B cell (primary cell): ENCODE measurements at regions not wholly inside any gene's neighbourhood (a gene's known extent, or its start where the extent isn't known, plus 50 kb on each side); places are given as distances from the start of the nearest gene placed in this dataset.

Experiments
- ATAC-seq: fragments of 200-7000 bp; cut with Tn5 transposase; one replicate; pipeline ENCODE4 v1.10.0; 2021; ENCODE audit warnings: low read depth, mild to moderate bottlenecking, moderate number of reproducible peaks, moderate library complexity
- CTCF ChIA-PET: fragments of 350-600 bp; sonication (Branson Sonifier 250); formaldehyde crosslinking; loops from one replicate; lab custom pipeline; 2021; ENCODE audit warnings: antibody characterized with exemption, inconsistent platforms; lab: Charles Lee
- POLR2A ChIA-PET: fragments of 350-600 bp; sonication (Branson Sonifier 250); formaldehyde crosslinking; loops from one replicate; lab custom pipeline; 2021; ENCODE audit warnings: antibody characterized with exemption; lab: Charles Lee
- DNase-seq: peaks from one replicate; pipeline ENCODE4 v3.0.0; 2013
- H2AFZ ChIP-seq: 2 replicates; pipeline ENCODE4 v1.6.1; 2012; ENCODE audit warnings: mild to moderate bottlenecking, low read depth, low read length; ENCODE audit not compliant: insufficient read depth, poor library complexity, severe bottlenecking
- H3K27ac ChIP-seq, 2 donors: 1 replicate in 1 of 2; 2 replicates in 1 of 2; pipeline ENCODE4 v1.5.1; 2012 to 2013; ENCODE audit warnings: low read length in 2 of 2, mild to moderate bottlenecking in 2 of 2, moderate library complexity in 1 of 2
- H3K27me3 ChIP-seq, 4 experiments: fragments of 200-600 bp in 1 of 4; sonication (generic) in 1 of 4; replicated peaks in 1 of 4; 1 replicate in 2 of 4; 2 replicates in 2 of 4; pipeline versions ENCODE4 v1.6.1 to v1.7.0; 2013 to 2016; ENCODE audit warnings: low read length in 3 of 4, mild to moderate bottlenecking in 2 of 4, mixed read lengths in 1 of 4, moderate library complexity in 1 of 4; ENCODE audit not compliant: insufficient read depth in 4 of 4, control insufficient read depth in 3 of 4; ENCODE audit errors: control extremely low read depth in 1 of 4
- H3K36me3 ChIP-seq, 2 experiments: replicated peaks in 1 of 2; 1 replicate in 1 of 2; 2 replicates in 1 of 2; pipeline versions ENCODE4 v1.6.1 to v1.7.1; 2013; ENCODE audit warnings: low read length in 1 of 2; ENCODE audit not compliant: insufficient read depth in 2 of 2, control insufficient read depth in 1 of 2; ENCODE audit errors: control extremely low read depth in 1 of 2, extremely low read depth in 1 of 2
- H3K4me1 ChIP-seq, 2 donors: fragments of 200-600 bp in 1 of 2; sonication (generic) in 1 of 2; 1 replicate in 1 of 2; 2 replicates in 1 of 2; pipeline versions ENCODE4 v1.5.1 to v1.6.1; 2013 to 2017; ENCODE audit warnings: low read length in 2 of 2; ENCODE audit not compliant: control insufficient read depth in 2 of 2, insufficient read depth in 2 of 2
- H3K4me2 ChIP-seq: replicated peaks from 2 replicates; pipeline ENCODE3; 2012; ENCODE audit warnings: mild to moderate bottlenecking, low read depth, low read length; ENCODE audit not compliant: poor library complexity, severe bottlenecking
- H3K4me3 ChIP-seq, 5 experiments: fragments of 200-600 bp in 1 of 5; sonication (generic) in 1 of 5; 1 replicate in 3 of 5; 2 replicates in 2 of 5; pipeline versions ENCODE4 v1.5.1 to v1.7.0; 2011 to 2016; ENCODE audit warnings: low read length in 4 of 5, mild to moderate bottlenecking in 4 of 5, low read depth in 2 of 5, control low read depth in 1 of 5, moderate library complexity in 1 of 5; ENCODE audit not compliant: insufficient read depth in 1 of 5; ENCODE audit errors: control extremely low read depth in 1 of 5, extremely low read depth in 1 of 5
- H3K79me2 ChIP-seq: fragments of 200-600 bp; sonication (generic); one replicate; pipeline ENCODE4 v1.6.0; 2016; ENCODE audit warnings: low read length; ENCODE audit not compliant: control insufficient read depth, insufficient read depth
- H3K9ac ChIP-seq: fragments of 200-600 bp; sonication (generic); 2 replicates; pipeline ENCODE4 v1.6.1; 2017; ENCODE audit warnings: mild to moderate bottlenecking, low read length, moderate library complexity
- H3K9me3 ChIP-seq, 3 donors: one replicate each; pipeline versions ENCODE4 v1.6.1 to v1.7.1; 2013; ENCODE audit warnings: low read length in 2 of 3; ENCODE audit not compliant: control insufficient read depth in 2 of 3, insufficient read depth in 1 of 3; ENCODE audit errors: control extremely low read depth in 1 of 3
- H4K20me1 ChIP-seq: 2 replicates; pipeline ENCODE4 v1.6.0; 2012; ENCODE audit warnings: mild to moderate bottlenecking, low read length; ENCODE audit not compliant: insufficient read depth, control insufficient read depth, poor library complexity, severe bottlenecking
- H3K27ac Mint-ChIP-seq: one replicate; pipeline ENCODE4 v1.8.0; 2021; ENCODE audit warnings: mixed read lengths
- H3K27me3 Mint-ChIP-seq: one replicate; pipeline ENCODE4 v1.8.0; 2021; ENCODE audit warnings: mixed read lengths
- H3K4me1 Mint-ChIP-seq: one replicate; pipeline ENCODE4 v1.8.0; 2021; ENCODE audit warnings: mixed read lengths
- H3K4me3 Mint-ChIP-seq: one replicate; pipeline ENCODE4 v1.8.0; 2021; ENCODE audit warnings: mixed read lengths
- H3K9me3 Mint-ChIP-seq: one replicate; pipeline ENCODE4 v1.8.0; 2022; ENCODE audit warnings: mixed read lengths; ENCODE audit not compliant: insufficient read depth
- CTCF ChIP-seq: fragments of 200-600 bp; IDR thresholded peaks from one replicate; pipeline ENCODE4 v1.8.0; 2022; ENCODE audit warnings: antibody characterized with exemption, mild to moderate bottlenecking
- EZH2 ChIP-seq: IDR thresholded peaks from 2 replicates; pipeline ENCODE4 v1.6.1; 2012; ENCODE audit warnings: borderline replicate concordance, low read depth, mild to moderate bottlenecking, moderate library complexity, low read length; ENCODE audit not compliant: insufficient read depth, poor library complexity, severe bottlenecking
- WGBS: methylation state at CpG from one replicate; pipeline ENCODE4 v1.1.5; 2013; ENCODE audit warnings: missing lambda C conversion rate; ENCODE audit not compliant: insufficient coverage; 5-methylcytosine and 5-hydroxymethylcytosine counted together
- intact Hi-C: fragments of 100-400 bp; cut with micrococcal nuclease; formaldehyde crosslinking; loops from one replicate; pipeline ENCODE4 v1.10.0; 2022

GRCh38 chr7:109930049-109930448 is 1160.9 kb upstream of the LRRN3 start:
- 67% methylated on average over 3 of the region's 3 CpGs for WGBS
- H3K4me2 ChIP-seq: no peak overlapping the region
- H3K4me3 ChIP-seq: no peak overlapping the region
- intact Hi-C loops: no loop called here
- no peak overlapping the region for H3K27ac ChIP-seq
- DNase-seq (no peak), ATAC-seq (no peak)
- peaks cover 3% of the 10 kb centered on the region for H3K9me3 Mint-ChIP-seq
- H3K27ac Mint-ChIP-seq: no peak overlapping the region
- H2AFZ ChIP-seq: no peak overlapping the region
- no peak for TF ChIP-seq CTCF
- TF ChIP-seq EZH2: no peak
- H3K79me2 ChIP-seq: no peaks in the 10 kb centered on the region
- CTCF ChIA-PET: no interaction called here
- H3K36me3 ChIP-seq: no peaks in the 10 kb centered on the region
- H3K27me3 Mint-ChIP-seq: no peaks in the 10 kb centered on the region
- H3K9me3 ChIP-seq: no peaks in the 10 kb centered on the region
- no peaks in the 10 kb centered on the region for H3K27me3 ChIP-seq
- no peaks in the 10 kb centered on the region for H3K4me1 ChIP-seq
- H3K9ac ChIP-seq: no peak overlapping the region
- no peak overlapping the region for H3K4me3 Mint-ChIP-seq
- H4K20me1 ChIP-seq: no peaks in the 10 kb centered on the region
- H3K4me1 Mint-ChIP-seq: no peaks in the 10 kb centered on the region
- POLR2A ChIA-PET: no interaction called here

DNA sequence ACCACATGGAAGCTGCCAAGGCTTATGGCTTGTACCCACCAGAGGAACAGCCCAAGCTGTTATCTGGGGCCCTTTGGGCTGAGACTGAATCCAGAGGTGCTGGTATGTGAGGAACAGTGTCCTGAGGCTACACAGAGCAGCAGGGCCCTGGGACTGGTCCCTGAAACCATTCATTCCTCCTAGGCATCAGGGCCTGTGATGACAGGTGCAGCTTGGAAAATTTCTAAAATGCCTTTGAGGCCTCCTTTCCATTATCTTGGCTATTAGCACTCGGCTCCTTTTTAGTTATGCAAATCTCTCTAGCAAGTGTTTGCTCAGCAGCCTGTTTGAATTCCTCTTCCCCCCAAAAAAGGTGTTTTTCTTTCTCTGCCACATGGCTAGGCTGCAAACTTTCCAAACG is 1151.7 kb upstream of the LRRN3 start:
- Mint-ChIP-seq H3K4me3 (no peak overlapping the region), H3K9me3 (no peaks in the 10 kb centered on the region), H3K27ac (no peak overlapping the region), H3K4me1 (no peaks in the 10 kb centered on the region), H3K27me3 (no peaks in the 10 kb centered on the region)
- TF ChIP-seq EZH2: no peak
- TF ChIP-seq CTCF: no peak
- intact Hi-C loops: no loop called here
- no peak overlapping the region for H2AFZ ChIP-seq
- no peak overlapping the region for H3K4me3 ChIP-seq
- 59% methylated on average over 2 of the region's 2 CpGs for WGBS
- DNase-seq (no peak), ATAC-seq (no peak)
- H3K9ac ChIP-seq: no peak overlapping the region
- H4K20me1 ChIP-seq: no peaks in the 10 kb centered on the region
- H3K27ac ChIP-seq: no peak overlapping the region
- H3K4me2 ChIP-seq: no peak overlapping the region
- H3K4me1 ChIP-seq: no peaks in the 10 kb centered on the region
- H3K36me3 ChIP-seq: no peaks in the 10 kb centered on the region
- ChIA-PET CTCF (no interaction called here), POLR2A (no interaction called here)
- H3K79me2 ChIP-seq: no peaks in the 10 kb centered on the region
- no peaks in the 10 kb centered on the region for H3K27me3 ChIP-seq
- peaks cover 0 to 3% (median 0%) of the 10 kb centered on the region in 3 donors for H3K9me3 ChIP-seq
